GM12891 (cell line): ENCODE measurements at regions not wholly inside any gene's neighbourhood (a gene's known extent, or its start where the extent isn't known, plus 50 kb on each side); places are given as distances from the start of the nearest gene placed in this dataset.

ENCODE experiments used
- POLR2A ChIP-seq: IDR thresholded peaks from 2 replicates; pipeline ENCODE4 v1.6.1; 2011; ENCODE audit warnings: low read depth, low read length, control low read depth
- POLR2AphosphoS5 ChIP-seq: IDR thresholded peaks from 2 replicates; pipeline ENCODE4 v1.6.1; 2011; ENCODE audit warnings: low read depth, low read length, control low read depth

DNA sequence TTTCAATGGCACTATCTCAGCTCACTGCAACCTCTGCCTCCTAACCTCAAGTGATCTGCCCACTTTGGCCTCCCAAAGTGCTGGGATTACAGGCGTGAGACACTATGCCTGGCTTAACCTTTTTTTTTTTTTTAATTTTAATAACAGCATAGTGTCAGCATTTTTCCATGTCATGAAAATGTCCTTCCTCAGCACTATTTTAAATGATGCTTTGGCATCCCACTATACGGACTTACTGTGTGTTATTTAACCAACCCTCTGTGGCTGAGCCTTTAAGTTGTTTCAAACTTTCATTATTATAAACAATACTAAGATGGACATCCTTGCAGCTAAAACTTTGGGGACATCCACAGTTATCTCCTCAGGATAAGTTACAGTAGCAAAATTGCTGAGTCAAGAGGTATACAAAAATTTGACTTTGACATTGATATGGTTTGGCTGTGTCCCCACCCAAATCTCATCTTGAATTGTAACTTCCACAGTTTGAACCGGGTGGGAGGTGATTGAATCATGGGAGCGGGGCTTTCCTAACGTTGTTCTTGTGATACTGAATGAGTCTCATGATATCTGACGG lies 123.8 kb upstream of the JARID2 start:
- TF ChIP-seq POLR2A (no peak), POLR2AphosphoS5 (no peak)
